ENCODE measurements at regions not wholly inside any gene's neighbourhood (a gene's known extent, or its start where the extent isn't known, plus 50 kb on each side); places are given as distances from the start of the nearest gene placed in this dataset.

DNA sequence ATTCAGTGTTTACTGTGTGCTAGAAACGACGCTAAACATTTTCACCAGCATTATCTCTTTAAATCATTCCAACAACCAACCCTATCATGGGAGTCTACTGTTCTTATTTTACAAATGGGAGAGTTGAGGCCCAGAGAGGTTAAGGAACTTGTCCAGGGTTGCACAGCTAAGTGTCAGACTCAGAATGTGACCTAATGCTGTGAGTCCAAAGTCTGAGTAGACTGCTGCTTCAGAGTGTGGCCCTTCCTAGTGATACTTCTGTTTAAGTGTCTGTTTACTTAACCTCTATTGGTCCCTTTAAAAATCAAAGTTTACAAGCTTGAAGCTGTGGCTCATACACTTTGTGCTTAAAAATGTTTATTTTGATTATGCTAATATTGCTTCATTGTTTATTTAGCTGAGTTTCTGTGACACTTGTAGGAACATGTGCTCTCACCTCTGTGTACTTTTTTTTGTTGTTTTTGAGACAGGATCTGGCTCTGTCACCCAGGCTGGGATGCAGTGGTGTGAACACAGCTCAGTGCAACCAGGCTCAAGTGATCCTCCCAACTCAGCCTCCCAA lies 84.4 kb upstream of the SYPL1 start:
- DNase-seq (ENCODE audit: low read depth) = no peak

DNA sequence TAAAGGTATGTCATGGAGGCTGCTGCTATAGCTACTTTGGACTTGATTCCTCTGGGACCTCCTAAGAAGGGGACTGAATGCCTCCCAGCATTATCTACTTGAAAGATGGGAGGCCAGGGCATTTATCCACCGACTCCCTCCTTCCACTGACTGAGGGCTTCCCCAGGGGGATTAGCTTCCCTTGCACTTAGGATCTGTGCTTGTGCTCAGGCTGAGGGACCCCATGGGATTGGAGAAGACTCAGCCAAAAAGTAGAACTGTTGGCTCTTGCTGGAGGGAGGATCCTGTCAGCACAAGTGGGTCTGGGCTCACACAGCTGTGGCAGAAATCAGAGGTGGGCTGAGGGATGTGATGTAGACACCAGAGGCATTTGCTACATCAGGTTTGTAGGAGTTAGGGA lies 81.5 kb upstream of the SYPL1 start:
- no peak for DNase-seq (ENCODE audit: low read depth)

DNA sequence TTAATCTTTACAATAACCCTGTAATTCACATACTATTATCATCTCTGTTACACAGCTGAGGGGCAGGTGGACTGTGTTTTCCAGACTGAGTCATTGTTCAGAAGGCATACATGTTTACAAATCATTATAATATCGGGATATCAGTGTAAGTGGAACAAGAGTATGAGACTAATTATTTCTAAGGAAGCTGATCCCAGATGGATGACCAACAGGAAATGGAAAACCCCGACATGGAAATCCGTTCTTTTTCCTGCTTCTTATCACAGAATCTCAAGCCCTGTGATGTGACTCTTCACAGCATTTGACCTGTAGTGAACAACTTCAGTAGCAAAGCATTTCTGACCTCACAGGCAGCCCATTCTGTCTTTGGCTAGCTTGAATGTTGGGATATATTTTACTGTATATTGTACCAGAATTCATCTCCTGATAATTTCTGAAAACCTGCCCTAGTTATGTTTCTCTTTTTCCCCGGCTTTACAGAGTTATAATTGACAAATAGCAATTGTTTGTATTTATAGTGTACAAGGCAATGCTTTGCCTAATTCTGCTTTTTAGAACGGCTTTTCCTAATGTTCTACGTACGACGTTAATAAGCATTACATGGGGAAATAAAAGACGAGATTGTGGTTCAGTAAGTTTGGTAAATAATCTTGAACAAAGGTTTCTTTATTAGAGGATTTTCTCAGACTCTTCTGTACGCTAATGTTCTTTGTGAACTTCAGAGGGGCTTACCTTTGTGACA lies 78.6 kb upstream of the SYPL1 start:
- no peak for DNase-seq (ENCODE audit: low read depth)

DNA sequence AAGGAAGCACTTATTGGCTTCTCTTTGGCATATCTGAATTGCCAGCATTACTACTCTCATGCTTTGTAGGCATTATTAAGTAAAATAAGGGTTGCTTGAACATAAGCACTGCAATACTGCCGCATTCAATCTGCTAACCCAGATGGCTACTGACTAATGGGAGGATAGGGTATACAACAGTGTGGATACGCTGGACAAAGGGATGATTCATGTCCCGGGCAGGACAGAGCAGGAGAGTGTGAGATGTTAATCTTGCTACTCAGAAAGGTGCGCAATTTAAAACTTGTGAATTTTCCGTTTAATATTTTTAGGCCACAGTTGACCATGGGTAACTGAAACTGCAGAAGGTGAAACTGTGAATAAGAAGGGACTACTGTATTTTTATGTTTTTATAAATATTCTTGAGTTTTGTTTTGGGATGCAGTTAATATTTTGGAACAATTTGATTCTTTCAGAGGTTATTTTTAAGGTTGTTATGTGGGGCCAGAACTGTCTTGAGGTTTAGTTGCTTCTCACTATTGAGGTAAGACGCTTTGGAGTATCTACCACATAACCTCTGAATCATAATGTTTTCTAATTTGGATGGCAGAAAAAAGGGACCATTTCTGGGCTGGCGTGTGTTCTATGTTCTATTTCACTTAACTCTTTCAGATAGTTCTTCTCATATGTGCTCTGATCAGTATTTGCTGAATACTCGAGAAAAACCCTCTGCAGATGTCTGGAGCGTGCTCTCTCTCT lies 75.7 kb upstream of the SYPL1 start:
- DNase-seq (ENCODE audit: low read depth) = peak; percentile 77

DNA sequence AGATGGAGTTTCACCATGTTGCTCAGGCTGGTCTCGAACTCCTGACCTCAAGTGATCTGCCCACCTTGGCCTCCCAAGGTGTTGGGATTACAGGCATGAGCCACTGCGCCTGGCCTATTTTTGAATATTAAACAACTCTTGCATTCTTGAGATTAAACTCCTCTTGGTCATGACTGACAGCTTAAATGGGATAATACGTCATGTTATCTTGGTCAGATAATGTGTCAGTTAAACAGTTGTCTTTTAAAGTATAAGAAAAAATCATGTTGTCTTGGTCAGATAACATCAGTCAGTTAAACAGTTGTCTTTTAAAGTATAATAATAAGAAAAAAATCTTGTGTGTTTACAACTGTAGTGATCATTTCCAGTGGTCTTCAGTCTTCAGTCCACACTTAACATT lies 73.6 kb upstream of the SYPL1 start:
- peak; percentile 58 for DNase-seq (ENCODE audit: low read depth)

DNA sequence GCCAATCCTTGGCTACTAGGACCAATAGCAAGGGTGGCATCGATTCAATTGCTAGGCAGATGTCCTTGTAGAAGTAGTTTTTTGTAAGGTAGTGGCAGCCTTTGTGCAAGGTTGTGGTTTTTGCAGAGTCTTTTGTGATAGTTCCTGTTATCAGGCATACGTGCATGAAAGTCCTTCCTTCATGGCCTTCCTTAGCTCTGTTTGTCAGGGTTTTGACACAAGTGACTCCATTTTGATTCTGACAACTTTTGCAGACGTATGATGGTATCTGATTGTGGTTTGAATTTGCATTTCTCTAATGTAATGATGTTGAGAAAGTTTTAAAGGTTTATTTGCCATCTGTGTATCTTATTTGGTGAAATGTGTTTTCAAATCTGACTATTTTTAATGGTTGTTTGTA lies 71.8 kb upstream of the SYPL1 start:
- DNase-seq (ENCODE audit: low read depth) = no peak

DNA sequence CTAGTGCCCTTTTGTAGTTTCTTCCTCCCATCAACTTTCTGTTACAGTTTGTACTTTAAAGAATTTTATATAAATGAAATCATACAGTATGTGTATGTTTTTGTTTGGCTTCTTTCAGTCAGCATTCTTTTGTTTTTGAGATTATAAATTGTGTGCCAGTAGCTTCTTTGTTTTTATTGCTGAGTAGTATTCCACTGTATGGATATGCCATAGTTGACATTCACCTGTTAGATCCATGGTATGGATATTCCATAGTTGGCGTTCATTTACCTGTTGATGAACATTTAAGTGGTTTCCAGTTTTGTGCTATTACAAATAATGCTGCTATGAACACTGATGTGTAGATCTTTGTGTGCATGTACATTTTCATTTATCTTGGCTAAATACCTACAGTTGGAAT lies 70.8 kb upstream of the SYPL1 start:
- no peak for DNase-seq (ENCODE audit: low read depth)

DNA sequence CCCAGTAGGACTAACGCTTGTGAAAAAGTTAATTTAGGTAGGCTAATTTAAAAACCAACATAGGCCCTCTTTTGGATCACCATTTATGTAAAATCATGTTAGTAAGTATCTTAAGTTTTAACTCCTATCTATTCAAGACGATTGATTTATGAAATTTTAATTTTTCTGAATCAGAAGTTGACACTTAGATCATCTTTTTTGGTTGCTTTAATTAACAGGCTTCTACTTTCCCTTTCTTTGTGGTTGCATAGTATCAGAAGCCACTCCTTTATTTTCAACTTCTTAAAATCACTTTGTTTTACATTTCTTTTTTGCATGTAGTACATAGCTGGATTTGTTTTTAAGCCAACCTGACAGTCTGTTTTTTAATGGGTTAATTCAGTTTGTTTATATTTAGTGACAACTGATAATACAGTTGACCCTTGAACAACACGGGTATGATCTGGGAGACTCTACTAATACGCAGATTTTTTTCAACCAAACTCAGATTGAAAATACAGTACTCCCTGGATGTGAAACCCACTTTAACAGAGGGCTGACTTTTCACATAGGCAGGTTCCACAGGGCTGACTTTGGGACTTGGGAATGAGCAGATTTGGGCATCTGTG lies 69.7 kb upstream of the SYPL1 start:
- DNase-seq (ENCODE audit: low read depth) = no peak

DNA sequence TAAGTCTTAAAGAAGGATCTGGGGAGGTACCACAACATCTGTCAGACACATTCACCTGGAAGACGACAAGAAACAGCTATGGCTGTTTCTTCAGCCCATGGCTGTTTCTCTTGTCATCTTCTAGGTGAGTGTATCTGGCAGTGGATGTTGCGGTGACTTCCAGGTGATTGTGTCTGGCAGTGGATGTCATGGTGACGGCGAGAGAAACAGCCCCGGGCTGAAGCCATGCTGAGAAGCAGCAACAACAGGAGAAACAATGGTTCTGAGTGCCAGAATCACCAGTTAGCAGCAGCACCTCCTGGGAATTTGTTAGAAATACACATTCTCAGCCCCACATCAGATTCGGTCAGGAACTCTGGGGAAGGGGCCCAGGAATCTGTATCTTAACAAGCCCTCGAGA lies 68.6 kb upstream of the SYPL1 start:
- no peak for DNase-seq (ENCODE audit: low read depth)

DNA sequence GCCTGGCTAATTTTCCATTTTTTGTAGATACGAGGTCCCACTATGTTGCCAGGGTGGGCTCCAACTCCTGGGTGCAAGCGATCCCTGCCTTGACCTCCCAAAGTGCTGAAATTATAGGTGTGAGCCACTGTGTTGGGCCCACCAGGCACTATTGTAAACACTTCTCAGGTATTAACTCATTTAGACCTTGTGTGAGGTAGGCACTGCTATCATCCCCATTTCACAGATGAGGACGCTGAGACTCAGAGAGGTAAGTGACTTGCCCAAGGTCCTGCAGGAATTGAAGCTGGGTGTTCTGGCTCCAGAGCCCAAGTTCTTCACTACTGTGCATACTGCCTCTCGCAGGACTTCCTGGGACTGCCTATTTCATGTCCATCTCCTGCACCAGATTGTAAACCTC lies 67.1 kb upstream of the SYPL1 start:
- no peak for DNase-seq (ENCODE audit: low read depth)

DNA sequence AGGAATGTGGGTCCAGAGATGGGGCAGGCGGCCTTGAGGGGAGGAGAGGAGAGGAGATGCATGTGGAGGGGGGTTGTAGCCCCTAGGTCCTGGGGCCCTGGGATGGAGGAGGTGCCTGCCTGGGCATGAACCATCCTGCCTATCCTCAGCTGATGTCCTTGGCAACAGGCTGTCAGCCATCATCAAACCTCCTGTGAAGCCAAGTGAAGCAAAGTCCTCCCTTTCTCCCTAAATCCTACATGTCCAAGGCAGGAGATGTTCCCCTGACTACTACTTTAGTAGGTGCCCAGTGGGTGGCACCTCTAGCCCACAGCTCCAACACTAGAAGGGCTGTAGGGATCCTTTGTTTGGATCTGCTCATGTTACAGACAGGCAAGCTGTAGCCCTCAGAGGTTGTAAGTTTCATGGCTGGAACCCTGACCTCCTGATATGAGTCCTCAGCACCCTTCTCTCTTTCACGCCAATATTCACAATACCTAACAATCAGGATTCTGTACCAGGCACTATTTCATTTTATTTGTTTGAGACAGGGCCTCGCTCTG lies 66.6 kb upstream of the SYPL1 start:
- DNase-seq (ENCODE audit: low read depth) = peak; percentile 64

DNA sequence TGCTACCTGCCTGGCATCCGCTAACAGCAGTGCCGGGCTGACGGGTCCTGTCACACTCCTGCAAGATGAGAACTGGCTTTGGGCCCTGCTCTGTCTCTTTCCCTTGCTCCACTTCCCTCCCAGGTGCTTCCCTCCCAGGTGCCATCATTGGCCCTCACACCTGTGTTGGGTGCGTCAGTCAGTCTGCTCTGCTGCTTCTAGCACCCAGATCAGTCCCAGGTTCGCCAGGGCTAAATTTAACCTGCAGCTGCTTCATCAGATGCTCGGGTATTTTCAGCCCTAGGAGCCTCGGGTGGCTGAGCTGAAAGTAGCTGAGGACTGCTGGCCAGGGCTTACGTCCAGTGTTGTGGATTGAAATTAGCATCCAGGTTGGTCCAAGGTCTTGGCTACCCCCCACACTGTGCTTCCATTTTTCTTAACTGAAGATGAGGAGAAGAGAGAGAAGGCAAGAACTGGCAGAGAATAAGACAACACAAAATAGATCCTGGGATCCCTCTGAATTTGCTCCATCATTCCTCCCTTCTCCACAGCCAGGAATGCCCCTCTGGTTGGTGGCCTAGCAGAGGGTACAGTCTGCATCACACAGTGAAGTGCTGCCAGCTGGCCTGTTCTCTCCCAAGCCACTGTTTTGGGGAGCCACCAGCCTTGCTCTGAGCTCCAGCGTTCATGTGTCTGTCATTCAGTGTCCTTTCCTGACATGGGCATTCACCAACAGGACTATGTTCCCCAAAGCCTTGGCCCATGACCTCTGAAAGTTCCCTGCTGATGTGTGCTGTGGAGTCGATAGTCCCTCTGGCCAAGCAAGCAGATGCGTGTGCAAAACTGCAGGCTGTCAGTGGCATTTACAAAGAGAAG lies 65.9 kb upstream of the SYPL1 start:
- DNase-seq (ENCODE audit: low read depth) = no peak

DNA sequence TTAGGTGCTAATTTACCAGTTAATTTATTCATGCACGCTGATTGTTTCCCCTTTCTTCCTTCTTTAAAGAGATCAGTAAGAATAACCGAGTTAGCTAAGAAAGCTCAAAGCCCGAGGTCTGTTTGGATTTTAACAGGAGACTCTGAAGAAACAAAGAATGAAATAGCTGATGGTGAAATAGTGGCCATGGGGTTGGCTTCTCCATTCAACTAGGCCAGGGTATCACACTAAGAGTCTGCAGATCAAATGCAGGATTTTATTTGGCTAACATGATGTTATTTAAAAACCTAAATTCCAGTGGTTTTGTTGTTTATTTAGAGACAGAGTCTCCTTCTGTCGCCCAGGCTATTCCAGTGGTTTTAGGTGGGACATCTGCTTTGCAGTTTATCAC lies 65.2 kb upstream of the SYPL1 start:
- peak; percentile 19 for DNase-seq (ENCODE audit: low read depth)

DNA sequence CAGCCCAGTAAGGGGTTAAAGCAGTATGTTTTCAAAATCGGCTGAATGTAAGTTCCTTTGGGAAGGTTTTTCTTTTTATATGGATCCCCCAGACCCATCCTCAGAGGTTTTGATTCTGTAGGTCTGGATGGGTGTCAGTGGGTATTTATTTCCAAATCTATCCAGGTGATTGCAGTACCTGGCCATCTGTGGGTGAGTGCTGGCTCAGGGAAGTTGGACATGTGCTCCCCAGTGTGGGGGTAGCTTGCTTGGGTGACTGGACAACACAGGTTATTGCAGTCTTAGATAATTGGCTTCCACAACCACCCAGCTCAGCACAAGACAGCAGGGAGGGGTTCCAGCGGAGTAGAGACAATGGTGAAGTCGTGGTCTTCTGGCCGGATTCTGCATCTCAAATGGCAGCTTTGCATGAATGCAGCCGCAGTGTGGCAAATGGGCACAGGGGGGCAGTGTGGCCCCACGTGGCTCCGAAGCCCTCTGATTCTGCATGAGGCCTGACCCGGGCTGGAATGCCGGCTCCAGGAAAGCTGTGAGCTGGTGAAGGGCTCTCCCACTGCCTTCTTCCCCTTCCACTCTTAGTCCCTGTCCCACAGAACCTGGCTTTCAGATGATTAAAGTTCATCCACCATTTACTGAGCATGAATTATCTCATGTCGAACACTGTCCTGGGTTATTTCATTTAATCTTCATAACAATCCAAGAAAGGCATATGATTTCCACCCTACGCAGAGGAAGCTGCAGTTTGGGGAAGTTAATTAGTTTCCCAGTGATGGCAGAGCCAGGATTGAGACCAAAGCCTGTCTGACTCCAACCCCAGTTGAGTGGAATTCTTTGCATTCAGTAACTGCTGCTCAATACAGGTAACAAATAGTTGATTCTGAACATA lies 64.5 kb upstream of the SYPL1 start:
- peak; percentile 74 for DNase-seq (ENCODE audit: low read depth)

DNA sequence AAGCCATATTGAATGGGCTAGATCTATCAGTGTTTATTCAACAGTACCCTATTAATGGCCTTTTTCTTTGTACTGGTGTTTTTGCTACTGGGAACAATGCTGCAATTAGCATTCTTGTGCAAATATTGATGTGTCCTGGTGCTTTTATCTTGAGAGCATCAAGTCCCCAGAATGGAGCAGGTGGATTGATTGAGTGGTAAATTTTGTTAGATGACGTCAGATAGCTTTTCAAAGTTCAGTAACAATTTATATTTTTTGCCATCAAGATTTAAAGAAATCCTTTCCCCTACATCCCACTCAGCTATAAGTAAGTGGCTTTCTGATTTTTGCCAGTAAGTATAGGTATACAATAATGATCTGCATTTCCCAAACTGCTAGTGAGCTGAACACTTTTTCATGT lies 63.4 kb upstream of the SYPL1 start:
- DNase-seq (ENCODE audit: low read depth) = no peak

DNA sequence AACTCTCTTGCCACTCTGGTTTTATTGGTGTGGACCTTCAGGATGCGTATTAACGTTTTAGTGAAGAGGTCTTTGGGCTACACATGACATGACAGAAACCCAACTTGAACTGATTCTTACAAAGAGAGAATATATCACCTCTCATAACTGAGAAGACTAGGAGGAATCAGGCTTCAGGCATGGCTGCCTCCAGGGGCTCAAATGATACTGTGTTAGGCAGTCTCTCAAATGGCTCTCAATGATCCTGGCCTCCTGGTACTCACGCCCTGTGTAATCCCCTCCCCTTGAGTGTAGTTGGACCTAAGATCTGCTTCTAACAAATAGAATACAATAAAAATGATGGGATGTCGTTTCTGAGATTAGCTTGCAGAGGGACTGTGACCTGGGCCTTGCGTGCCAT lies 58.5 kb upstream of the SYPL1 start:
- DNase-seq (ENCODE audit: low read depth) = no peak

DNA sequence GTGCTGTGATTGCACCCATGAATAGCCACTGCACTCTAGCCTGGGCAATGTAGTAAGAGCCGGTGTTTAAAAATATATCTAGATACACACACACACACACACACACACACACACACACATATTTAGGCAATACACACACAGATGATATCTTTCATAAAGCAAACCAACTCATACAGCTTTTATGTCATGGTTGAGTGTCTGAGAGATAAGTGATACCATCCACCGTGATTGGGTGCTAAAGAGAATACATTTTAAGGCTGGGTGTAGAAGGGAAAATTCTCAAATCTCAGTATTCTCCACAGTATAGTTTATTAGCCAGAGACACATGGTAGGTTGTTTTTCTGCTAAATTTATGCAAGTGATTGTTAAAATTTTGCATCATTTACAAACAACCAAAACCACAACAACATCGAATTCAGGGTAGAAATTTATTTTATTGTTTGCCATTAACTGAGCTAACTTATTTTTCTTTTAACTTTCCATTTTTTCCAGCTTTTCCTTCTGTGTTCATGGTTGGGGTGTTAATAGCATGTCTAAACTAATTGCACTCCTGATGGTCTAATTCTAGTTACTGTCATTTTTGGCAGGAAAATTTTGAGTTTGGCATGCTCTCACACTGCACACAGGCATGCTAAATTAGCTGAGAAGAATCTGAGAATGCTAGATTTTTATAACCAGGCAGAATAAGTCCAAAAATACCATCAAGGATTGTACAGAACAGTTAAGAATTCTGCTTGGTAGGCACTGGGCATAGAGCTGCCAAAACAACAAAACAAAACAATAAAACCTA lies 57.9 kb upstream of the SYPL1 start:
- DNase-seq (ENCODE audit: low read depth) = no peak

DNA sequence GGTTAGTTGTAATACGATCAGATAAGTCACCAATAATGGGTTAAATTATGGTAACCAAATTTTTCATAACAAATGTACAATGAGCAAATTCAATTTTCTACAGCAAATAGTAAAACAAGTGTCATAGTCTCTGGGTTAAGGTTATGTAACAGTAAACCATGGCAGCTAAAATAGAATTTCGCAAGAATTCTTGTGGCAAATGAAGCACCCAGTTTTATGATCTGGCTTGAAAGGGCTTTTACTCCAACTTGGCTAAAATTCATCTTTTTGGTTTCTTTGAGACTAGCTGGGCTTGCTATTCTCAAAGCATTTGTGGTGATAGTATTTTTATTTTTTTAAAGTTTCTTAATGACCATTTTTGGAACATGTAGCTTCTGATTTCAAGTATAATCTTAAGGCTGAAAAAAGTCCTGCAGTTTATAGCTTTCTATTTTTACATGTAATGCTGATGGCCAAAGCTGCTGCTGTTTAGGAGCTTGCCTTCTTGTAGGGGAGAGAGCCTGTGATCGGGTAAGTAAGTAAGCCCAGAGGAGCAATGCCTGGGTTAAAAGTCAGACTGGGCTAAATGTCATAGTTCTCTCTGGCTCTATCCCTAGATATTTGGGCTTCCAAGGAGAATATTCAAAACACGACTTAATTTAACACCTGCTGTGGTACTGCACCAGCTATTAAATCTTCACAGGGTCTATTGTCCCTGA lies 55.5 kb upstream of the SYPL1 start:
- peak; percentile 52 for DNase-seq (ENCODE audit: low read depth)

DNA sequence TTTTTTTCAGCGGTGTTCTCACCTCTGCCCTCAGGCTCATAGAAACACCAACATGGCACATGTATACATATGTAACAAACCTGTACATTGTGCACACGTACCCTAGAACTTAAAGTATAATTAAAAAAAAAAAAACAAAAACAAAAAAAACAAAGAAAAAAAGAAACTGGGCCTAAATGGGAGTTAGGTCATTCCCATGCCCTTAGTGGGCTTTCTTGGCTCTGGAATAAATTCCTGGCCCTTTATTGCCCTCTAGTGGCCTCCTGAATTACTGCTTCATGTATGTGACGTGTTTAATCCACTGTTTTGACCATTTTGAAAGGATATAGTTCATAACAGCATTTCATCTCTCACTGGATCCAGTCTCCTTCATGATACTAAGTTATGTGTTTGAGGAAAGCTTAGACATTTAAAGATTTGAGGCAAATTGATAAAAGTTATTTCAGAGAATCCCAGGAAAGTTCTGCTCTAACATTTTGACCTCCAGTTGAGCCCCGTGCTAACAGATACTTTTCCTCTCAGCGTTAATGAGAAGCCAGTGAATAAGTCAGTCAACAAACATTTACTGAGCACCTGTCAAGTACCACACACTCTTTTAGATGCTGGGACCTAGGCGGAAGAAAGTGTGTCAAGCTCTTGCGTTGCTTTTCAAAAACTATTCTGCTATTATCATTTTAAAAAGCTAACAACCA lies 54.7 kb upstream of the SYPL1 start:
- peak; percentile 78 for DNase-seq (ENCODE audit: low read depth)
